HCT116 (cell line): ENCODE measurements at regions not wholly inside any gene's neighbourhood (a gene's known extent, or its start where the extent isn't known, plus 50 kb on each side); places are given as distances from the start of the nearest gene placed in this dataset.

Experiments
- ATAC-seq: fragments of 200-7000 bp; cut with Tn5 transposase; 2 replicates; pipeline ENCODE4 v1.9.1; 2020; ENCODE audit warnings: mild to moderate bottlenecking, moderate library complexity
- BruUV-seq: library from RNA; stranded (reverse); fragments of 400-500 nt; replicated peaks from 2 replicates; lab custom pipeline; 2021; lab: Mats Ljungman, UMichigan
- CTCF ChIA-PET: fragments of 300-600 bp; sonication (Branson Sonifier 250); formaldehyde crosslinking; loops from one replicate; lab custom pipeline; 2021; ENCODE audit warnings: antibody characterized with exemption; lab: Charles Lee
- POLR2A ChIA-PET: fragments of 300-600, 350-600 bp; sonication (Branson Sonifier 250); formaldehyde crosslinking; loops from one replicate; lab custom pipeline; 2021; ENCODE audit warnings: antibody characterized with exemption; lab: Charles Lee
- RAD21 ChIA-PET, 2 experiments: fragments of 300-600 bp; sonication (Branson Sonifier 250); formaldehyde crosslinking; loops; one replicate each; lab custom pipeline; 2023; ENCODE audit warnings: low total read pairs in 2 of 2; ENCODE audit not compliant: uncharacterized antibody in 2 of 2, unreplicated experiment in 2 of 2, low non-redundant PET in 1 of 2; lab: Charles Lee
- DNase-seq: peaks from one replicate; pipeline ENCODE4 v3.0.0-alpha.2; 2010; ENCODE audit warnings: low read depth, low spot score
- H2AFZ ChIP-seq: fragments of 200-600 bp; shearing (Covaris generic), sonication (generic); 2 replicates; pipeline ENCODE4 v1.6.1; 2017; ENCODE audit warnings: low read depth, mixed run types, mixed read lengths, antibody characterized with exemption, low read length; ENCODE audit not compliant: poor library complexity, severe bottlenecking
- H3K27ac ChIP-seq: 2 replicates; pipeline ENCODE4 v1.5.1; 2012; ENCODE audit warnings: low read depth, low read length
- H3K27me3 ChIP-seq: fragments of 200-600 bp; sonication (generic); 2 replicates; pipeline ENCODE4 v1.6.1; 2016; ENCODE audit warnings: mixed run types, low read length, mixed read lengths; ENCODE audit not compliant: insufficient read depth
- H3K36me3 ChIP-seq, 2 experiments: fragments of 200-500 bp in 1 of 2; fragments of 200-600 bp in 1 of 2; sonication (Bioruptor generic) in 1 of 2; sonication (generic) in 1 of 2; 2 replicates each; pipeline versions ENCODE4 v1.5.1 to v1.6.1; 2014 to 2016; ENCODE audit warnings: low read length in 2 of 2, inconsistent platforms in 1 of 2, mixed read lengths in 1 of 2, mixed run types in 1 of 2; ENCODE audit not compliant: insufficient read depth in 2 of 2, control insufficient read depth in 1 of 2
- H3K4me1 ChIP-seq, 2 experiments: fragments of 200-600 bp in 1 of 2; sonication (generic) in 1 of 2; 2 replicates each; pipeline versions ENCODE4 v1.5.1 to v1.6.1; 2012 to 2017; ENCODE audit warnings: low read length in 2 of 2, inconsistent platforms in 1 of 2, mild to moderate bottlenecking in 1 of 2, mixed read lengths in 1 of 2, mixed run types in 1 of 2, moderate library complexity in 1 of 2; ENCODE audit not compliant: insufficient read depth in 2 of 2, control insufficient read depth in 1 of 2
- H3K4me2 ChIP-seq: fragments of 200-600 bp; sonication (generic); 2 replicates; pipeline ENCODE4 v1.6.1; 2017; ENCODE audit warnings: mixed run types, low read length, mixed read lengths
- H3K4me3 ChIP-seq, 2 experiments: fragments of 200-600 bp in 1 of 2; sonication (generic) in 1 of 2; replicated peaks in 1 of 2; 2 replicates each; pipeline ENCODE4 v1.5.1; 2011 to 2016; ENCODE audit warnings: low read length in 2 of 2, control low read depth in 1 of 2, low read depth in 1 of 2, mild to moderate bottlenecking in 1 of 2, mixed read lengths in 1 of 2, mixed run types in 1 of 2
- H3K79me2 ChIP-seq: fragments of 200-600 bp; sonication (generic); 2 replicates; pipeline ENCODE4 v1.6.1; 2017; ENCODE audit warnings: mild to moderate bottlenecking, mixed run types, low read length, moderate library complexity, mixed read lengths; ENCODE audit not compliant: insufficient read depth
- H3K9ac ChIP-seq: fragments of 200-600 bp; sonication (generic); 2 replicates; pipeline ENCODE4 v1.6.1; 2016; ENCODE audit warnings: low read length, mixed read lengths
- H3K9me2 ChIP-seq: fragments of 200-600 bp; sonication (generic), shearing (Covaris generic); 2 replicates; pipeline ENCODE4 v1.6.1; 2017; ENCODE audit warnings: mixed run types, mild to moderate bottlenecking, moderate library complexity; ENCODE audit not compliant: insufficient read depth
- H3K9me3 ChIP-seq, 2 experiments: fragments of 200-500 bp in 1 of 2; fragments of 200-600 bp in 1 of 2; sonication (Bioruptor generic) in 1 of 2; sonication (generic) in 1 of 2; 2 replicates each; pipeline ENCODE4 v1.6.1; 2014 to 2017; ENCODE audit warnings: low read length in 2 of 2, mixed read lengths in 2 of 2, inconsistent platforms in 1 of 2, low read depth in 1 of 2, mild to moderate bottlenecking in 1 of 2, mixed run types in 1 of 2, moderate library complexity in 1 of 2; ENCODE audit not compliant: control insufficient read depth in 1 of 2, insufficient read depth in 1 of 2
- H4K20me1 ChIP-seq: fragments of 200-600 bp; sonication (generic), shearing (Covaris generic); 2 replicates; pipeline ENCODE4 v1.6.1; 2017; ENCODE audit warnings: mixed run types, mild to moderate bottlenecking, moderate library complexity; ENCODE audit not compliant: insufficient read depth
- ATF3 ChIP-seq: IDR thresholded peaks from 2 replicates; pipeline ENCODE4 v1.6.1; 2012
- CBX3 ChIP-seq: IDR thresholded peaks from 2 replicates; pipeline ENCODE4 v1.6.1; 2012; ENCODE audit warnings: low read depth
- CEBPB ChIP-seq: IDR thresholded peaks from 2 replicates; pipeline ENCODE4 v1.6.1; 2012; ENCODE audit warnings: low read depth
- CTCF ChIP-seq, 3 experiments: fragments of 200-600 bp in 1 of 3; sonication (generic) in 1 of 3; IDR thresholded peaks in 2 of 3; conservative IDR thresholded peaks in 1 of 3; 2 replicates each; pipeline ENCODE4 v1.5.1; 2012 to 2017; ENCODE audit warnings: low read depth in 2 of 3, low read length in 2 of 3, antibody characterized with exemption in 1 of 3, borderline replicate concordance in 1 of 3, control low read depth in 1 of 3, mild to moderate bottlenecking in 1 of 3, mixed read lengths in 1 of 3, mixed run types in 1 of 3, moderate library complexity in 1 of 3; ENCODE audit not compliant: insufficient read depth in 1 of 3
- ELF1 ChIP-seq: IDR thresholded peaks from 2 replicates; pipeline ENCODE4 v1.6.1; 2012; ENCODE audit warnings: low read depth, borderline replicate concordance
- EZH2phosphoT487 ChIP-seq: fragments of 200-600 bp; IDR thresholded peaks from 2 replicates; pipeline ENCODE4 v1.6.1; 2018; ENCODE audit warnings: antibody characterized with exemption, borderline replicate concordance
- FOSL1 ChIP-seq: IDR thresholded peaks from 2 replicates; pipeline ENCODE4 v1.6.1; 2012; ENCODE audit warnings: low read depth
- JUND ChIP-seq: IDR thresholded peaks from 2 replicates; pipeline ENCODE4 v1.6.1; 2012
- POLR2A ChIP-seq: IDR thresholded peaks from 2 replicates; pipeline ENCODE4 v1.7.0; 2011; ENCODE audit warnings: borderline replicate concordance; ENCODE audit not compliant: insufficient read depth, insufficient read length; ENCODE audit errors: extremely low read depth
- RAD21 ChIP-seq: IDR thresholded peaks from 2 replicates; pipeline ENCODE4 v1.6.1; 2012; ENCODE audit warnings: low read depth, mild to moderate bottlenecking
- REST ChIP-seq: IDR thresholded peaks from 2 replicates; pipeline ENCODE4 v1.6.1; 2012; ENCODE audit warnings: low read depth
- SIN3A ChIP-seq: IDR thresholded peaks from 2 replicates; pipeline ENCODE4 v1.6.1; 2012; ENCODE audit warnings: low read depth
- SP1 ChIP-seq: IDR thresholded peaks from 2 replicates; pipeline ENCODE4 v1.6.1; 2012; ENCODE audit warnings: low read depth
- SRF ChIP-seq: IDR thresholded peaks from 2 replicates; pipeline ENCODE4 v1.6.1; 2012; ENCODE audit warnings: low read depth
- TCF7L2 ChIP-seq: IDR thresholded peaks from 2 replicates; pipeline ENCODE4 v1.7.0; 2011; ENCODE audit warnings: borderline replicate concordance, inconsistent platforms; ENCODE audit not compliant: insufficient read depth, insufficient read length; ENCODE audit errors: extremely low read depth
- YY1 ChIP-seq: IDR thresholded peaks from 2 replicates; pipeline ENCODE4 v1.6.1; 2011; ENCODE audit warnings: low read length, low read depth, moderate library complexity, mild to moderate bottlenecking; ENCODE audit not compliant: insufficient replicate concordance; ENCODE audit errors: extremely low read depth
- ZBTB33 ChIP-seq: IDR thresholded peaks from 2 replicates; pipeline ENCODE4 v1.6.1; 2011; ENCODE audit warnings: mild to moderate bottlenecking, low read length, moderate library complexity; ENCODE audit not compliant: insufficient replicate concordance; ENCODE audit errors: extremely low read depth
- ZFX ChIP-seq: fragments of 450-650 bp; IDR thresholded peaks from 2 replicates; pipeline ENCODE4 v1.6.1; 2017
- ZNF274 ChIP-seq: fragments of 200-500 bp; sonication (Bioruptor generic); IDR thresholded peaks from 2 replicates; pipeline ENCODE4 v1.6.1; 2014; ENCODE audit warnings: mild to moderate bottlenecking, low read depth, low read length, inconsistent platforms
- intact Hi-C: fragments of 100-400 bp; cut with micrococcal nuclease; formaldehyde crosslinking; loops from 2 replicates; pipeline ENCODE4 v1.10.0; 2022

- CTCF ChIA-PET, result no interaction called here
- BruUV-seq, result no TSS peak
- H3K27ac ChIP-seq, result no peak overlapping the region
- no peaks in the 10 kb centered on the region for H3K27me3 ChIP-seq
- intact Hi-C loops, result no loop called here
- no peaks in the 10 kb centered on the region for H4K20me1 ChIP-seq
- no peaks in the 10 kb centered on the region for H3K36me3 ChIP-seq
- H3K9me3 ChIP-seq, result no peaks in the 10 kb centered on the region
- RAD21 ChIA-PET, result no interaction called here
- DNase-seq (no peak), ATAC-seq (no peak)
- no peak overlapping the region for H3K4me3 ChIP-seq
- no peak overlapping the region for H2AFZ ChIP-seq
- POLR2A ChIA-PET, result no interaction called here
- H3K4me2 ChIP-seq, result no peak overlapping the region
- TF ChIP-seq EZH2phosphoT487 (no peak), ELF1 (no peak), SIN3A (no peak), FOSL1 (no peak), CBX3 (no peak), SRF (no peak), CEBPB (no peak), CTCF (IDR thresholded peaks at IDR 0.05 in 2 of 3, conservative IDR thresholded peaks at IDR 0.05 in 1 of 3; ENCODE audit: borderline replicate concordance in 1 of 3, insufficient read depth in 1 of 3, low read depth in 2 of 3, low read length in 2 of 3) (no peak), ZNF274 (no peak), RAD21 (no peak), REST (no peak), JUND (no peak), ATF3 (no peak), SP1 (no peak), ZBTB33 (no peak), TCF7L2 (no peak), POLR2A (no peak), YY1 (no peak), ZFX (no peak)
- H3K9me2 ChIP-seq, result no peaks in the 10 kb centered on the region
- H3K79me2 ChIP-seq, result no peaks in the 10 kb centered on the region
- H3K9ac ChIP-seq, result no peak overlapping the region
- H3K4me1 ChIP-seq, result no peaks in the 10 kb centered on the region
Observed at GRCh38 chr3:18208091-18208490, 217.0 kb downstream of the SATB1 start.
